SK-N-SH (cell line): ENCODE measurements at regions not wholly inside any gene's neighbourhood (a gene's known extent, or its start where the extent isn't known, plus 50 kb on each side); places are given as distances from the start of the nearest gene placed in this dataset.

Experiments
- CTCF ChIP-seq: fragments of 200-600 bp; sonication (generic); IDR thresholded peaks from 2 replicates; pipeline ENCODE4 v1.6.1; 2017; ENCODE audit warnings: antibody characterized with exemption, mild to moderate bottlenecking, moderate library complexity
- EZH2phosphoT487 ChIP-seq: fragments of 200-600 bp; sonication (generic); IDR thresholded peaks from 2 replicates; pipeline ENCODE4 v1.6.1; 2017; ENCODE audit warnings: low read depth, mixed run types, mild to moderate bottlenecking, antibody characterized with exemption, moderate library complexity, borderline replicate concordance
- JUND ChIP-seq: IDR thresholded peaks from 2 replicates; pipeline ENCODE4 v1.4.0; 2012
- NRF1 ChIP-seq: IDR thresholded peaks from 2 replicates; pipeline ENCODE4 v1.6.1; 2012; ENCODE audit warnings: low read depth, mild to moderate bottlenecking, low read length
- RFX5 ChIP-seq: IDR thresholded peaks from 2 replicates; pipeline ENCODE4 v1.6.1; 2012; ENCODE audit warnings: mild to moderate bottlenecking, improper control_type of control experiment, low read length
- TAF1 ChIP-seq: IDR thresholded peaks from 2 replicates; pipeline ENCODE4 v1.6.1; 2012; ENCODE audit warnings: low read depth, mild to moderate bottlenecking, low read length, moderate library complexity, borderline replicate concordance
- USF1 ChIP-seq: IDR thresholded peaks from 2 replicates; pipeline ENCODE4 v1.4.0; 2012; ENCODE audit warnings: low read depth, borderline replicate concordance
- YY1 ChIP-seq: IDR thresholded peaks from 2 replicates; pipeline ENCODE4 v1.4.0; 2012; ENCODE audit warnings: low read depth, mild to moderate bottlenecking
- TF ChIP-seq, protein P1 (sequence below): IDR thresholded peaks from 2 replicates; pipeline ENCODE4 v1.4.0; 2012; ENCODE audit warnings: low read depth
- TF ChIP-seq, protein P2 (sequence below): fragments of 150-350 bp; IDR thresholded peaks from 2 replicates; pipeline ENCODE4 v1.6.1; 2017; ENCODE audit warnings: antibody characterized with exemption, low read length, low read depth, borderline replicate concordance

DNA sequence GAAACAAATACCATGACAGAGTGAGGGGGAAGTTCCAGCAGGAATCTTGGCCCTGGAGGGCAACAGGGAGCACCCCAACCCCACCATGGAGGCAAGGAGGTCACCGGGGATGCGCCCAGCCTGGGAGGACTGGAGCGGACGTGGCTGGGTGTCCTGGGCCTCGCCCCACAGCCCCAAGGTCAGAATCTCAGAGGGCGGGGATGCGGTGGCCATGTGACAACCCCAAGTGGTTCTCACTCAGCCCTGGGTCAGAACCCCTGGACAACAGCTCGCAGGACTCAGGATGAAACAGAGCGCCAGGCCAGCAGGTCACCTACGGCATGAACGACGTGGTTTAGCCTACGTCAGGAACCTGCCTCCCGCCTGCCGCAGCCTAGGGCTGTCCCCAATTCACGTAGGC, 64.0 kb upstream of the ZNF354A start:
- TF ChIP-seq CTCF (no peak), EZH2phosphoT487 (no peak), JUND (no peak), TAF1 (no peak), RFX5 (no peak), NRF1 (no peak), YY1 (no peak), USF1 (no peak)
- TF ChIP-seq, protein P1, sequence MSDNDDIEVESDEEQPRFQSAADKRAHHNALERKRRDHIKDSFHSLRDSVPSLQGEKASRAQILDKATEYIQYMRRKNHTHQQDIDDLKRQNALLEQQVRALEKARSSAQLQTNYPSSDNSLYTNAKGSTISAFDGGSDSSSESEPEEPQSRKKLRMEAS = no peak
- TF ChIP-seq, protein P2, sequence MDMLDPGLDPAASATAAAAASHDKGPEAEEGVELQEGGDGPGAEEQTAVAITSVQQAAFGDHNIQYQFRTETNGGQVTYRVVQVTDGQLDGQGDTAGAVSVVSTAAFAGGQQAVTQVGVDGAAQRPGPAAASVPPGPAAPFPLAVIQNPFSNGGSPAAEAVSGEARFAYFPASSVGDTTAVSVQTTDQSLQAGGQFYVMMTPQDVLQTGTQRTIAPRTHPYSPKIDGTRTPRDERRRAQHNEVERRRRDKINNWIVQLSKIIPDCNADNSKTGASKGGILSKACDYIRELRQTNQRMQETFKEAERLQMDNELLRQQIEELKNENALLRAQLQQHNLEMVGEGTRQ = no peak
